SJCRH30 (cell line): ENCODE measurements at regions not wholly inside any gene's neighbourhood (a gene's known extent, or its start where the extent isn't known, plus 50 kb on each side); places are given as distances from the start of the nearest gene placed in this dataset.
"Not testable (repeated sequence)": the region's sequence is repeated elsewhere in the genome, so short reads cannot be mapped to it uniquely, and the experiment has no call there.

Experiments used
- DNase-seq, 2 experiments: peaks; one replicate each; pipeline ENCODE4 v3.0.0-alpha.2; 2015 to 2020
- H3K27ac ChIP-seq: fragments of 250-450 bp; sonication (Bioruptor Pico); 2 replicates; pipeline ENCODE4 v1.5.1; 2020; ENCODE audit warnings: mild to moderate bottlenecking, moderate library complexity
- H3K27me3 ChIP-seq: fragments of 250-450 bp; sonication (Bioruptor Pico); 2 replicates; pipeline ENCODE4 v1.5.1; 2020; ENCODE audit warnings: mild to moderate bottlenecking, moderate library complexity
- H3K36me3 ChIP-seq: fragments of 250-450 bp; sonication (Bioruptor Pico); 2 replicates; pipeline ENCODE4 v1.5.1; 2020; ENCODE audit warnings: mild to moderate bottlenecking, moderate library complexity
- H3K4me1 ChIP-seq: fragments of 250-450 bp; sonication (Bioruptor Pico); 2 replicates; pipeline ENCODE4 v1.5.1; 2020; ENCODE audit warnings: mild to moderate bottlenecking, moderate library complexity
- H3K4me3 ChIP-seq: fragments of 250-450 bp; sonication (Bioruptor Pico); 2 replicates; pipeline ENCODE4 v1.5.1; 2020; ENCODE audit warnings: mild to moderate bottlenecking, moderate library complexity
- H3K9me3 ChIP-seq: fragments of 250-450 bp; sonication (Bioruptor Pico); replicated peaks from 2 replicates; pipeline ENCODE4 v1.5.1; 2020; ENCODE audit warnings: mild to moderate bottlenecking, moderate library complexity

GRCh38 chrX:92081250-92081649 is 302.1 kb downstream of the PCDH11X start:
- not testable (repeated sequence) for H3K27ac ChIP-seq, H3K4me1 ChIP-seq, H3K4me3 ChIP-seq, H3K27me3 ChIP-seq, H3K36me3 ChIP-seq, H3K9me3 ChIP-seq, DNase-seq

- H3K27me3 ChIP-seq, DNase-seq, H3K9me3 ChIP-seq, H3K4me3 ChIP-seq, H3K36me3 ChIP-seq, H3K4me1 ChIP-seq, H3K27ac ChIP-seq: not testable (repeated sequence)
Measured at GRCh38 chrX:92090756-92091155, 311.6 kb downstream of the PCDH11X start.

GRCh38 chrX:92098136-92098535 is 319.0 kb downstream of the PCDH11X start:
- H3K4me3 ChIP-seq, H3K27me3 ChIP-seq, H3K9me3 ChIP-seq, H3K36me3 ChIP-seq, H3K4me1 ChIP-seq, H3K27ac ChIP-seq, DNase-seq: not testable (repeated sequence)

- DNase-seq, H3K36me3 ChIP-seq, H3K27ac ChIP-seq, H3K27me3 ChIP-seq, H3K4me3 ChIP-seq, H3K9me3 ChIP-seq, H3K4me1 ChIP-seq: not testable (repeated sequence)
Measured at GRCh38 chrX:92100095-92100494, 320.9 kb downstream of the PCDH11X start.

GRCh38 chrX:92105693-92106092 is 326.5 kb downstream of the PCDH11X start:
- not testable (repeated sequence) for DNase-seq, H3K9me3 ChIP-seq, H3K36me3 ChIP-seq, H3K4me1 ChIP-seq, H3K27ac ChIP-seq, H3K27me3 ChIP-seq, H3K4me3 ChIP-seq

- not testable (repeated sequence) for H3K36me3 ChIP-seq, H3K27ac ChIP-seq, H3K4me3 ChIP-seq, H3K27me3 ChIP-seq, H3K9me3 ChIP-seq, H3K4me1 ChIP-seq, DNase-seq
Measured at GRCh38 chrX:92106671-92107070, 327.5 kb downstream of the PCDH11X start.

- H3K4me3 ChIP-seq, DNase-seq, H3K27me3 ChIP-seq, H3K27ac ChIP-seq, H3K4me1 ChIP-seq, H3K36me3 ChIP-seq, H3K9me3 ChIP-seq: not testable (repeated sequence)
Measured at GRCh38 chrX:92110410-92110911, 331.3 kb downstream of the PCDH11X start.

- H3K9me3 ChIP-seq, DNase-seq, H3K36me3 ChIP-seq, H3K4me3 ChIP-seq, H3K27ac ChIP-seq, H3K4me1 ChIP-seq, H3K27me3 ChIP-seq: not testable (repeated sequence)
Measured at GRCh38 chrX:92117701-92118100, 338.5 kb downstream of the PCDH11X start.

GRCh38 chrX:92163035-92163434 is 383.9 kb downstream of the PCDH11X start:
- H3K4me1 ChIP-seq, H3K27me3 ChIP-seq, H3K9me3 ChIP-seq, H3K36me3 ChIP-seq, H3K4me3 ChIP-seq, H3K27ac ChIP-seq: not testable (repeated sequence)
- peak; percentile 5 to 13 for DNase-seq

- Histone ChIP-seq H3K4me1 (no peaks in the 10 kb centered on the region), H3K4me3 (no peak overlapping the region), H3K27ac (no peak overlapping the region), H3K9me3 (no peaks in the 10 kb centered on the region), H3K27me3 (no peaks in the 10 kb centered on the region), H3K36me3 (no peaks in the 10 kb centered on the region)
- DNase-seq: no peak
Measured at GRCh38 chrX:92209936-92210335, 430.8 kb downstream of the PCDH11X start.

- no peaks in the 10 kb centered on the region for H3K36me3 ChIP-seq
- H3K4me3 ChIP-seq: no peak overlapping the region
- H3K27me3 ChIP-seq: no peaks in the 10 kb centered on the region
- no peak for DNase-seq
- no peak overlapping the region for H3K27ac ChIP-seq
- H3K9me3 ChIP-seq: no peaks in the 10 kb centered on the region
- H3K4me1 ChIP-seq: no peaks in the 10 kb centered on the region
Measured at GRCh38 chrX:92213786-92214185, 434.6 kb downstream of the PCDH11X start.

GRCh38 chrX:92215011-92215410 is 435.8 kb downstream of the PCDH11X start:
- not testable (repeated sequence) for DNase-seq, H3K27me3 ChIP-seq, H3K4me3 ChIP-seq, H3K9me3 ChIP-seq, H3K36me3 ChIP-seq, H3K27ac ChIP-seq, H3K4me1 ChIP-seq

GRCh38 chrX:92224406-92224805 is 445.2 kb downstream of the PCDH11X start:
- Histone ChIP-seq H3K4me1 (no peaks in the 10 kb centered on the region), H3K27ac (no peak overlapping the region), H3K9me3 (no peaks in the 10 kb centered on the region), H3K27me3 (no peaks in the 10 kb centered on the region), H3K36me3 (no peaks in the 10 kb centered on the region), H3K4me3 (no peak overlapping the region)
- no peak for DNase-seq

GRCh38 chrX:92230628-92231027 is 451.5 kb downstream of the PCDH11X start:
- H3K27me3 ChIP-seq: no peaks in the 10 kb centered on the region
- H3K27ac ChIP-seq: no peak overlapping the region
- no peaks in the 10 kb centered on the region for H3K4me1 ChIP-seq
- H3K4me3 ChIP-seq: no peak overlapping the region
- no peak for DNase-seq
- no peaks in the 10 kb centered on the region for H3K36me3 ChIP-seq
- no peaks in the 10 kb centered on the region for H3K9me3 ChIP-seq

GRCh38 chrX:92231391-92231790 is 452.2 kb downstream of the PCDH11X start:
- Histone ChIP-seq H3K4me1 (no peaks in the 10 kb centered on the region), H3K27ac (no peak overlapping the region), H3K27me3 (no peaks in the 10 kb centered on the region), H3K36me3 (no peaks in the 10 kb centered on the region), H3K9me3 (no peaks in the 10 kb centered on the region), H3K4me3 (no peak overlapping the region)
- no peak for DNase-seq

GRCh38 chrX:92232182-92232581 is 453.0 kb downstream of the PCDH11X start:
- no peaks in the 10 kb centered on the region for H3K27me3 ChIP-seq
- no peaks in the 10 kb centered on the region for H3K9me3 ChIP-seq
- H3K4me1 ChIP-seq: no peaks in the 10 kb centered on the region
- no peaks in the 10 kb centered on the region for H3K36me3 ChIP-seq
- peak in 1 of 2 experiments; percentile 11 for DNase-seq
- H3K27ac ChIP-seq: no peak overlapping the region
- H3K4me3 ChIP-seq: no peak overlapping the region

- DNase-seq: no peak
- H3K9me3 ChIP-seq: no peaks in the 10 kb centered on the region
- no peaks in the 10 kb centered on the region for H3K4me1 ChIP-seq
- no peaks in the 10 kb centered on the region for H3K36me3 ChIP-seq
- no peak overlapping the region for H3K4me3 ChIP-seq
- no peaks in the 10 kb centered on the region for H3K27me3 ChIP-seq
- H3K27ac ChIP-seq: no peak overlapping the region
Measured at GRCh38 chrX:92241249-92241648, 462.1 kb downstream of the PCDH11X start.
